ENCODE measurements at regions not wholly inside any gene's neighbourhood (a gene's known extent, or its start where the extent isn't known, plus 50 kb on each side); places are given as distances from the start of the nearest gene placed in this dataset.

DNA sequence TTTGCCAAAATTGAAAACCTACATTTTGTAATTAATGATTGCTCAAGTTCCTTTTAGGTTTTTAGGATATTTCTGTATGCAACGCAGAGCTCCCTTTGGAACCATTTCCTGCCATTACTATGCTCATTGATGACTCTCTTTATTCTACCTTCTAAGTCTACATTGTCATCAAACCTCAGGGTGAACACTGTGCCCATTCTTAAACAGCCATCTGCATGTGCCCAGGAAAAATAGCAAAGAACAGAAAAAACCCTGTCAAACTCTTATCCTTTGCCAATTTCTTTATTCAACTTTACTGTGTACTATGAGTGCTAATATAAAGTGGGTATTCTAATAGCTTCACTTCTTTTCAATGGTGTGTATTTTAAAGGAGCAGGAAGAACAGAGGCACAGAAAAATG is 1455.9 kb downstream of the ADGRL3 start:
- TF ChIP-seq, protein P1, sequence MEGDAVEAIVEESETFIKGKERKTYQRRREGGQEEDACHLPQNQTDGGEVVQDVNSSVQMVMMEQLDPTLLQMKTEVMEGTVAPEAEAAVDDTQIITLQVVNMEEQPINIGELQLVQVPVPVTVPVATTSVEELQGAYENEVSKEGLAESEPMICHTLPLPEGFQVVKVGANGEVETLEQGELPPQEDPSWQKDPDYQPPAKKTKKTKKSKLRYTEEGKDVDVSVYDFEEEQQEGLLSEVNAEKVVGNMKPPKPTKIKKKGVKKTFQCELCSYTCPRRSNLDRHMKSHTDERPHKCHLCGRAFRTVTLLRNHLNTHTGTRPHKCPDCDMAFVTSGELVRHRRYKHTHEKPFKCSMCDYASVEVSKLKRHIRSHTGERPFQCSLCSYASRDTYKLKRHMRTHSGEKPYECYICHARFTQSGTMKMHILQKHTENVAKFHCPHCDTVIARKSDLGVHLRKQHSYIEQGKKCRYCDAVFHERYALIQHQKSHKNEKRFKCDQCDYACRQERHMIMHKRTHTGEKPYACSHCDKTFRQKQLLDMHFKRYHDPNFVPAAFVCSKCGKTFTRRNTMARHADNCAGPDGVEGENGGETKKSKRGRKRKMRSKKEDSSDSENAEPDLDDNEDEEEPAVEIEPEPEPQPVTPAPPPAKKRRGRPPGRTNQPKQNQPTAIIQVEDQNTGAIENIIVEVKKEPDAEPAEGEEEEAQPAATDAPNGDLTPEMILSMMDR (IDR thresholded peaks at IDR 0.05; ENCODE audit: low read depth, low read length, missing control alignments): no peak
- no peak for DNase-seq (ENCODE audit: low read depth)
- no peak overlapping the region for H3K4me3 ChIP-seq (ENCODE audit: low read depth, low read length)

DNA sequence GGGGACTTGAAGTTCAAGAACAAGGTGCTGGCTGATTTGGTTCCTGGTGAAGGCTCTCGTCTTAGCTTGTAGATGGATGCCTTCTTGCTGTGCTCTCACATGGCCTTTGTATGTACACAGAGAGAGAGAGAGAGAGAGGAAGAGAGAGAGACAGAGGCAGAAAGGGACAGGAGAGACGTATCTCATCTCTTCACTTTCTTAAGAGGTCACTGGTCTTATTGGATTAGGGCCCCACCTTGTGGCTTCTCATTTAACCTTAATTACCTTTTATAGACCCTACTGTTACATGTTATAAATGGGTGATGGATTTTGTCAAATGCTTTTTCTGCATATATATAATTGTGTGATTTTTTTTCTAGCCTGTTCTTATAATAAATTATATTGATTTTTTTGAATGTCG is 1444.2 kb downstream of the ADGRL3 start:
- TF ChIP-seq, protein P1 (IDR thresholded peaks at IDR 0.05; ENCODE audit: low read depth, low read length, missing control alignments): no peak
- no peak overlapping the region for H3K4me3 ChIP-seq (ENCODE audit: low read depth, low read length)
- no peak for DNase-seq (ENCODE audit: low read depth)

DNA sequence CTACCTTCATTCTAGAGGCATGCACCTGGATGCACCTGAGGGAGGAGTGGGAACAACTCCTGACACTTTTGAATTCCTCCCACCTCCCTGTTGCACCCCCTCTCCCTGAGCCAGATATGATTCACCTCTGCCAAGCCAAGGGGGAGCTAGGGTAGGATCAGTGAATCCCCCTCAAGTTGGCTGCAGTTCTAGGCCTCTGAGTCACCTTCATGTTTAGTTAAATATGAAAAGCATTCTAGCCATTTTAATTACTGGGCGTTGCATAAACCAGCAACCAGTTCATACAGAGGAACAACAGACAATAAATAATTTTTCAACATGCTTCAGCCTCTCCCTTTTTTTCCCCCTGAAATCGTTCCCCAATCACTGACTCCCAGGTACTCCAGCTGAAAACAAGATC is 1440.2 kb downstream of the ADGRL3 start:
- TF ChIP-seq, protein P1 (IDR thresholded peaks at IDR 0.05; ENCODE audit: low read depth, low read length, missing control alignments): no peak

DNA sequence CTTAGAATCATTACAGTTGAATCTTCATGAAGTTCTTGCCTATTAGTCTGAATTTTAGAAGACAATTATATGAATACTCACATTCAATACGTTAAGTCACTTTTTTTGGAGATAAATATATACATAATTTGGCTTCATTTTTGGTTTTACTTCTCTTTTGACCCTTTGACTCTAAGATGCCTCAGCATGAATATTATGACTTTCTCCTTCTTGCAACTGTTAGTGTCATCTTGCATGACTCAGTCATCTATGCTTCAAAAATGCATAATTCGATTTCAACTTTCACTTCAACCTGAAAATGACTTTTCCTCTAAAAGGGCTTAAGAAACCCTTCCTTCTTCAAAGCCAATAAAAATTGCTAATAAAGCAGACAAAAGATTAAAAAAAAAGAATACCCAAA is 1427.5 kb downstream of the ADGRL3 start:
- H3K4me3 ChIP-seq (ENCODE audit: low read depth, low read length): no peak overlapping the region
- DNase-seq (ENCODE audit: low read depth): no peak
- TF ChIP-seq, protein P1 (IDR thresholded peaks at IDR 0.05; ENCODE audit: low read depth, low read length, missing control alignments): no peak

More for the DNA sequence above, 1440.2 kb downstream of the ADGRL3 start:
- no peak for DNase-seq (ENCODE audit: low read depth)
- H3K4me3 ChIP-seq (ENCODE audit: low read depth, low read length): no peak overlapping the region

DNA sequence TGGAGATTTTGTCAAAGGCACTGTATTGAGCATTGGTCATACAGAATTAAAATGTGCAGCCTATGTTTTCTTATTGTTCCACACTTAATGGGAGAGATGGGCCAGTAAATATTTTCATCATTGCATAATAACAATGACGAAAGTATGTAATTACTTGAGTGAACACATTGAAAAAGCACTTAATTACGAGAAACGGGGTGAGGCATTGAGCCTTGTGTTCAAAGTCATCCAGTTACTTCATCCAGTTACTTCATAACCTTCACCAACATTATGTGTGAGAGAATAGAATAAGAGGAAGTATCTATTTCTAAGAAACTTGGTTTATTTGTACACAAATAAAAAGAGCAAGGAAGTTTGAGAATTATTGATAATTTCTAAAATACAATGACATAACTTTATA is 1427.0 kb downstream of the ADGRL3 start:
- H3K4me3 ChIP-seq (ENCODE audit: low read depth, low read length): no peak overlapping the region
- DNase-seq (ENCODE audit: low read depth): no peak
- TF ChIP-seq, protein P1 (IDR thresholded peaks at IDR 0.05; ENCODE audit: low read depth, low read length, missing control alignments): no peak

DNA sequence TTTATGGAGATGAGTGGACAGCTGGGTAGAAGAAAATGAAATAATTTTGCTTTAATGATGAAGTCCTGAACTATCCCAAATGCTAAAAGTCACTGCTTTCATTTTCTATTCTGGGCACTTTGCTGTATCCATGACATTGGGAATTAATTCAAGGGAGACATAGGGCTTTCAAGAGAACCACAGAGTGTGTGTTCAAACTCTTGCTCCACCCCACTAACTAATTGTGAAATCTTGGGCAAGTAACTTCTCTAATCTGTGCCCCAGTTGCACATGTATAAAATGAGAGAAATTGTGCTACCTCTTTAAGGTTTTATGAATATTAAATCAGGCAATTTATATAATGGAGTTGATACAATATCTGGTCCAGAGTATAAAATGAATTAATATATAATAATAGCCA is 1422.0 kb downstream of the ADGRL3 start:
- DNase-seq (ENCODE audit: low read depth): no peak

DNA sequence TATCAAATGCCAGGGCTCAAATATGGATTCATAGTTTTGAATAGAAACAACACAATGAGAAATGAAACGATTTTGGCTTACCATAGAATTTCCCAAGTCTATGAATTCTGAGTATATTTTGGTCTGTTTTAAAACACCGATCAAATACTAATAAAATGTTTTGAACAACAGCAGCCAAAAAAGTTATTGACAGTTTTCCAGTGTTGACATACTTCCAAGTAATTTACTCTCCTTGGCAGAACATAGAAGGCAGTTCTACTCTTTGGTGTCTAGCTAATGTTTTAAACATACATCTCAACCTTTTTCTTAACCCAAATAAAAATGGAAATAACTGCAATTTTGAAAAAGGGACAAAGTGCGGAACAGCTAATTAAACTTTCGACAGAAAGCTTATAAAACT is 1419.8 kb downstream of the ADGRL3 start:
- no peak for DNase-seq (ENCODE audit: low read depth)
- TF ChIP-seq, protein P1 (IDR thresholded peaks at IDR 0.05; ENCODE audit: low read depth, low read length, missing control alignments): no peak
- H3K4me3 ChIP-seq (ENCODE audit: low read depth, low read length): no peak overlapping the region

More for the DNA sequence above, 1422.0 kb downstream of the ADGRL3 start:
- H3K4me3 ChIP-seq (ENCODE audit: low read depth, low read length): no peak overlapping the region
- TF ChIP-seq, protein P1 (IDR thresholded peaks at IDR 0.05; ENCODE audit: low read depth, low read length, missing control alignments): no peak

Measured in GM12864 (cell line).